HG03159 (cell line): ENCODE measurements at regions not wholly inside any gene's neighbourhood (a gene's known extent, or its start where the extent isn't known, plus 50 kb on each side); places are given as distances from the start of the nearest gene placed in this dataset.
"Not testable (repeated sequence)": the region's sequence is repeated elsewhere in the genome, so short reads cannot be mapped to it uniquely, and the experiment has no call there.

ENCODE experiments used
- ATAC-seq: cut with Tn5 transposase; IDR thresholded peaks from one replicate; pipeline ENCODE4 v1.9.1; 2021; ENCODE audit warnings: mild to moderate bottlenecking, moderate library complexity; ENCODE audit not compliant: unreplicated experiment

- ATAC-seq, result no peak
These were observed 157.1 kb downstream of the PHLDA1 start for GRCh38 chr12:75874441-75874840.

GRCh38 chr12:75872762-75873161 lies 158.8 kb downstream of the PHLDA1 start:
- no peak for ATAC-seq

- no peak for ATAC-seq
These were observed 160.7 kb downstream of the PHLDA1 start for GRCh38 chr12:75870878-75871277.

- ATAC-seq, result no peak
These were observed 163.1 kb downstream of the PHLDA1 start for GRCh38 chr12:75868501-75868900.

GRCh38 chr12:75865315-75865714 lies 166.3 kb downstream of the PHLDA1 start:
- ATAC-seq, result no peak

- no peak for ATAC-seq
These were observed 167.4 kb downstream of the PHLDA1 start for GRCh38 chr12:75864161-75864560.

- ATAC-seq, result no peak
These were observed 168.0 kb downstream of the PHLDA1 start for GRCh38 chr12:75863533-75863932.

GRCh38 chr12:75862692-75863471 lies 168.7 kb downstream of the PHLDA1 start:
- ATAC-seq, result no peak

GRCh38 chr12:75859868-75860267 lies 171.7 kb downstream of the PHLDA1 start:
- no peak for ATAC-seq

GRCh38 chr12:75856235-75856634 lies 175.3 kb downstream of the PHLDA1 start:
- ATAC-seq, result no peak

- no peak for ATAC-seq
These were observed 176.2 kb downstream of the PHLDA1 start for GRCh38 chr12:75855360-75855759.

GRCh38 chr12:75854681-75855309 lies 176.8 kb downstream of the PHLDA1 start:
- ATAC-seq, result no peak

GRCh38 chr12:75854137-75854536 lies 177.4 kb downstream of the PHLDA1 start:
- not testable (repeated sequence) for ATAC-seq

GRCh38 chr12:75853626-75854025 lies 177.9 kb downstream of the PHLDA1 start:
- no peak for ATAC-seq

GRCh38 chr12:75852956-75853355 lies 178.6 kb downstream of the PHLDA1 start:
- no peak for ATAC-seq

- ATAC-seq, result no peak
These were observed 179.4 kb downstream of the PHLDA1 start for GRCh38 chr12:75852143-75852542.

GRCh38 chr12:75850721-75851462 lies 180.7 kb downstream of the PHLDA1 start:
- no peak for ATAC-seq

GRCh38 chr12:75848961-75849360 lies 182.6 kb downstream of the PHLDA1 start:
- ATAC-seq, result no peak

- ATAC-seq, result no peak
These were observed 183.1 kb downstream of the PHLDA1 start for GRCh38 chr12:75848431-75848925.

GRCh38 chr12:75846102-75846501 lies 185.5 kb downstream of the PHLDA1 start:
- no peak for ATAC-seq

- ATAC-seq, result no peak
These were observed 186.6 kb downstream of the PHLDA1 start for GRCh38 chr12:75844985-75845384.
